Cardiac fibroblast (primary cell): ENCODE measurements at regions not wholly inside any gene's neighbourhood (a gene's known extent, or its start where the extent isn't known, plus 50 kb on each side); places are given as distances from the start of the nearest gene placed in this dataset.
A peak's percentile ranks its signal among the peaks of the same experiment; 100 is the strongest.

Experiments used
- DNase-seq, 2 donors: peaks; one replicate each; pipeline versions ENCODE4 v3.0.0 to v3.0.0-alpha.2; 2010; ENCODE audit warnings: low read depth in 2 of 2
- H3K4me3 ChIP-seq, 2 donors: replicated peaks in 1 of 2; 1 replicate in 1 of 2; 2 replicates in 1 of 2; pipeline ENCODE4 v1.5.1; 2011; ENCODE audit warnings: low read depth in 2 of 2, low read length in 2 of 2, mild to moderate bottlenecking in 2 of 2, moderate library complexity in 1 of 2
- TF ChIP-seq, protein P1 (sequence below): IDR thresholded peaks from one replicate; pipeline ENCODE4 v1.5.1; 2011; ENCODE audit warnings: low read depth, mild to moderate bottlenecking, low read length, inconsistent platforms

DNA sequence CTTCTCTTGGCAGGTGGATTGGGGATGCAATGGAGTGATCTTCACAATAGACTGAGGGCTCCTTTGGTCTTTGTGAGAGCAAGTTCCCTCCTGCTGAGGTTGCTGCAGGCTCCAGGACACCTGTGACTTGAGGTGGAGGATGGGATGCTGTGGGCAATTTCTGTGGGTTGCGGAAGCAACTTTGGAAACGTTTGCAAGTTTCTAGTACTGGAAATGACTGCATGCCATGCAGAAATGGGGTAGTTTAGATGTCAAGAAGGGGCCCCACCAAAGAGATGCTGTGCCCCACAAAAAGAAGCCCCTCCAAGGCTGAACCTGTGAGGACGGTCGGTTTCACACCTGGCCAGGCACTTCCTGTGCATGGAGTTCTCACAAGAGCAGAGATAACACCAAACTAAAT, 80.4 kb upstream of the XCR1 start:
- no peak for DNase-seq
- TF ChIP-seq, protein P1, sequence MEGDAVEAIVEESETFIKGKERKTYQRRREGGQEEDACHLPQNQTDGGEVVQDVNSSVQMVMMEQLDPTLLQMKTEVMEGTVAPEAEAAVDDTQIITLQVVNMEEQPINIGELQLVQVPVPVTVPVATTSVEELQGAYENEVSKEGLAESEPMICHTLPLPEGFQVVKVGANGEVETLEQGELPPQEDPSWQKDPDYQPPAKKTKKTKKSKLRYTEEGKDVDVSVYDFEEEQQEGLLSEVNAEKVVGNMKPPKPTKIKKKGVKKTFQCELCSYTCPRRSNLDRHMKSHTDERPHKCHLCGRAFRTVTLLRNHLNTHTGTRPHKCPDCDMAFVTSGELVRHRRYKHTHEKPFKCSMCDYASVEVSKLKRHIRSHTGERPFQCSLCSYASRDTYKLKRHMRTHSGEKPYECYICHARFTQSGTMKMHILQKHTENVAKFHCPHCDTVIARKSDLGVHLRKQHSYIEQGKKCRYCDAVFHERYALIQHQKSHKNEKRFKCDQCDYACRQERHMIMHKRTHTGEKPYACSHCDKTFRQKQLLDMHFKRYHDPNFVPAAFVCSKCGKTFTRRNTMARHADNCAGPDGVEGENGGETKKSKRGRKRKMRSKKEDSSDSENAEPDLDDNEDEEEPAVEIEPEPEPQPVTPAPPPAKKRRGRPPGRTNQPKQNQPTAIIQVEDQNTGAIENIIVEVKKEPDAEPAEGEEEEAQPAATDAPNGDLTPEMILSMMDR = no peak
- no peak overlapping the region for H3K4me3 ChIP-seq

DNA sequence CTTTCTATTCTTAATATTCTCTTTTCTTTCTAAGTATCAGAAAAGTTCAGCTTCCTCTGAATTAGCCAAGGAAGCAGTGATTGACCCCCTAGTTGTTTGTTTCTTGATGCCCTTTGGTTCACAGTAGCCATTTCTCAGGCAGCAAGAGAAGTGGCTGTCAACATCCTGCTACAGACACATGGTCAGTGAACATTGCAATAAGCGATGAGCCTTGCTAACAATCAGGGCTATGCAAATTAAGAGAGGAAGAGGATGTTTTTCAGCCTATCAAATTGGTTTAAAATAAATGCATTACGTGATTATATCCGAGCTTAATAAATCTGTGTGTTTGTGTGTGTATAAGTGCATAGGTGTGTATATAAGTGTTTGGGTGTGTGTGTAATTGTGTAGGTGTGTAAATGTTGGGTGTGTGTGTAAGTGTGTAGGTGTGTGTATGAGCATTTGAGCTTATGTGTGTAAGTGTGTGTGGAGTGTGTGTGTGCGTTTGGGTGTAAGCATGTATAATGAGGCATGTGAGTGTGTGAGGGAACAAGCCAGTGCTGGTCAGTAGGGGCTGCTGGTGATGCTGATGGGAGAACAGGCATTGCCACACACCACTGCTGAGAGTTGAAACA, 78.1 kb upstream of the XCR1 start:
- TF ChIP-seq, protein P1 = no peak
- H3K4me3 ChIP-seq = no peak overlapping the region
- DNase-seq = no peak

DNA sequence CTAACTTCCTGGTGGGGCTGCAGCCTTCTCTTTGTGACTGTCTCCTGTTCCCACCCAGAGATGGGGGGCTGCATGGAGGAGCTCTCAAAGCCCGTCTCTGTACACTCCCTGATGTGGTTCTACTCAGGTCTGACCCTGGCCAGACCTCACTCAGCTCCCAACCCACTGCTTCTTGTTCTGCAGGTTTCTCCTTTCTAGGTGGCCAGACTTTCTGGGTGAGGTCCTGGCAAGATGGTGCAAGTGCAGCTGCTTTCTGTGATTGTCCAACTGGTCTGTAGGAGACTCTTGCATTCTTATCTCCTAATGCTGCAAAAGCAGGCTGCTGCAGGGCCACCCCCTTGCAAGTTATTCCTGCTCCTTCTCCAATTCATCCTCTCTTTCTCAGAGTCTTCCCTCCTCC, 77.4 kb upstream of the XCR1 start:
- TF ChIP-seq, protein P1 = no peak
- H3K4me3 ChIP-seq = no peak overlapping the region
- no peak for DNase-seq

DNA sequence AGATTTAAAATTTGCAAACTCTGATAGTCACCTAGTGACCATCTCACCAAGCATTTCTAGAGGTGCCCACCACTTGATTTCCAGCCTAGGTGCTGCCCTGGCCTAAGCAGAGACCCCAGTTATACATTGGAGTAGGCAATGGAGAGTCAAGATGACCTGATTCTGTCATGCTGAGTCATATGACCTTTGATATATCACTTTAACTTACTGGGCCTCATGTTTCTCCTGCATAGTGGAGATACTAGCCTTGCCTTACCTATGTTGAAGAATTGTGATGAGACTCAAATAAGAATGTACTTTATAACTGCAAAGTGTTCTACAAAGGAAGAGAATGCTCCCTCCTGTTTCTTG, 75.5 kb upstream of the XCR1 start:
- H3K4me3 ChIP-seq = no peak overlapping the region
- DNase-seq = no peak
- TF ChIP-seq, protein P1 = no peak

DNA sequence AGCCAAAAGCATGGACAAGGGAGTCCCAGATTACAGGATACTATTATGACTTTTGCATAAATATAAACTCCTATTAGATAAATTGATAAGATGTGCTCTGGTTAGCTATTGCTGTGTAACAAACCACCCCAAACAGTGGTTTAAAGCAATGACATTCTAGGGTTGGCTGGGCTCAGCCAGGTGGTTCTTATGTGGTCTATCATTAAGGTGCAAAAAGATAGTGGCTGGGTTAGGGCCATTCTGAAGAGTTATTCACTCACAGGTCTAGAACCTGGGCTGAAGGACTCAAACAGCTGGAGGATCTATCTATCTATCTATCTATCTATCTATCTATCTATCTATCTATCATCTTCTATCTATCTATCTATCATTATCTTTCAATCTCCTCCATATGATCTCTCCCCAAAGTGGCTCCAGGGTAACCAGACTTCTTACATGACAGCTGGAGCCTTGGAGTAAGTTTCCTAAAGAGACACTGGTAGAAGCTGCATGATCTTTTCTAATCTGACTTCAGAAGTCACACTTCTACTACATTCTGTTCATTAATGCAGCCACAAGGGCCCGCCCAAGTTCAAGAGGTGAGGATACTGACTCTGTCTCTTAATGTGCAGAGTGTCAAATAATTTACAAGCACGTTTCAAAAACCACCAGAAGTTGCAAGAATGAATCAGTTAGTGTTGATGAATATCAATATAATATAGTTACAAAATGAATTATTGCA, 74.9 kb upstream of the XCR1 start:
- TF ChIP-seq, protein P1 = no peak
- H3K4me3 ChIP-seq = no peak overlapping the region
- DNase-seq = no peak

DNA sequence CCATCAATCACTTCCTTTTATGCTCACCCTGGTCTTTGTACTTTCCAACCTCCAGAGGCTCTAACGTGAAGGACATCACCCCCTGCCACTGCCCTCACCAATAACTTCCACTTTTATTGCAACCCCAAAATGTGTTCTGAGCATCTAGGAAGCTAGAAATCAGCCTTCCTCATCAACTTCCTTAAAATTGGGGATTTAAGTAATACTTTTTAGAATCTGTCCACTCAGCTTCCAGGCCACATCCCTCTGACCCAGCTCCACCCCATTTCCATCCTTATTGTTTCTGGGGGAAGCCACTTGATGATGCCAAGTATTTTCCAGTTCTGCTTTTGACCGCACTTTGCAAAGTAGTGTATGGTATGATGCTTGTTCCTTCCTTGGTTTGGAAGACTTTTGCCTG, 73.5 kb upstream of the XCR1 start:
- no peak overlapping the region for H3K4me3 ChIP-seq
- TF ChIP-seq, protein P1 = no peak
- no peak for DNase-seq

DNA sequence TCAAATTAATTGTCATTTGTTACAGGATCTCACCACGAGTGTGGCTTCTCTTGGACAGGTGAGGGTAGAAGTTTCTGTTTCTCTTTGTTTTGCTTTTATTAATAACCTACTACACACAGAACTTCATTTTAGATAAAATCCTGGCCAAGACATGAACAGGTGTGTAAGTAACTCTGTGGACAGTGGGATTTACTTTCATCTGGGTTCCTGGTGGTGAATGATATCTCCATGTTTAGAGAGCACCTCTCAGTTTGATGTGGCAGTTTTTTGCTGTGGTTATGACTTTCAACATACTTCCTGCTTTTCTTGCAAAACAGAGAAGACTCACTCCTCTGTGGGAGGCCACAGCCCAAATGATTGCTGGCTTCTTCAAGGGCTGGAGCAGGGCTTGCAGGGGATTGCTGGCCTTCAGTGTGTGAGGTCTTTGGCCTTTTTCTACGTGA, 71.1 kb upstream of the XCR1 start:
- DNase-seq = peak; percentile 74 to 89
- H3K4me3 ChIP-seq = no peak overlapping the region

More for the DNA sequence above, 71.1 kb upstream of the XCR1 start:
- TF ChIP-seq, protein P1 = no peak
